GM21723 (cell line): ENCODE measurements at regions not wholly inside any gene's neighbourhood (a gene's known extent, or its start where the extent isn't known, plus 50 kb on each side); places are given as distances from the start of the nearest gene placed in this dataset.

Experiments
- ATAC-seq: cut with Tn5 transposase; IDR thresholded peaks from one replicate; pipeline ENCODE4 v1.9.1; 2021; ENCODE audit warnings: mild to moderate bottlenecking, moderate library complexity; ENCODE audit not compliant: unreplicated experiment

- ATAC-seq: no peak
Measured at GRCh38 chr9:17967731-17968130, 388.9 kb downstream of the SH3GL2 start.

- no peak for ATAC-seq
Measured at GRCh38 chr9:17969232-17969631, 390.4 kb downstream of the SH3GL2 start.

- ATAC-seq: no peak
Measured at GRCh38 chr9:17970277-17970676, 391.4 kb downstream of the SH3GL2 start.

- ATAC-seq: no peak
Measured at GRCh38 chr9:17978773-17979172, 399.9 kb downstream of the SH3GL2 start.

GRCh38 chr9:17986595-17986994, 407.7 kb downstream of the SH3GL2 start:
- no peak for ATAC-seq

- no peak for ATAC-seq
Measured at GRCh38 chr9:17987189-17987588, 408.3 kb downstream of the SH3GL2 start.

- no peak for ATAC-seq
Measured at GRCh38 chr9:17988489-17988888, 409.6 kb downstream of the SH3GL2 start.

- no peak for ATAC-seq
Measured at GRCh38 chr9:17990602-17991001, 411.7 kb downstream of the SH3GL2 start.

GRCh38 chr9:17993024-17993423, 414.2 kb downstream of the SH3GL2 start:
- ATAC-seq: no peak

- ATAC-seq: no peak
Measured at GRCh38 chr9:17994695-17995425, 416.0 kb downstream of the SH3GL2 start.

- ATAC-seq: no peak
Measured at GRCh38 chr9:17996728-17997127, 417.9 kb downstream of the SH3GL2 start.

- no peak for ATAC-seq
Measured at GRCh38 chr9:18002718-18003438, 424.0 kb downstream of the SH3GL2 start.

- no peak for ATAC-seq
Measured at GRCh38 chr9:18006591-18006990, 427.7 kb downstream of the SH3GL2 start.

- no peak for ATAC-seq
Measured at GRCh38 chr9:18007621-18008020, 428.8 kb downstream of the SH3GL2 start.

- ATAC-seq: no peak
Measured at GRCh38 chr9:18009902-18010301, 431.0 kb downstream of the SH3GL2 start.

- ATAC-seq: no peak
Measured at GRCh38 chr9:18010492-18010891, 431.6 kb downstream of the SH3GL2 start.

GRCh38 chr9:18012170-18012569, 433.3 kb downstream of the SH3GL2 start:
- no peak for ATAC-seq

- no peak for ATAC-seq
Measured at GRCh38 chr9:18014556-18014955, 435.7 kb downstream of the SH3GL2 start.

- no peak for ATAC-seq
Measured at GRCh38 chr9:18015116-18015515, 436.2 kb downstream of the SH3GL2 start.

- ATAC-seq: no peak
Measured at GRCh38 chr9:18017136-18017535, 438.3 kb downstream of the SH3GL2 start.

GRCh38 chr9:18018221-18018620, 439.4 kb downstream of the SH3GL2 start:
- no peak for ATAC-seq

GRCh38 chr9:18018661-18019060, 439.8 kb downstream of the SH3GL2 start:
- no peak for ATAC-seq
